GM23338 (cell line): ENCODE measurements at regions not wholly inside any gene's neighbourhood (a gene's known extent, or its start where the extent isn't known, plus 50 kb on each side); places are given as distances from the start of the nearest gene placed in this dataset.

Experiments used
- CREB1 ChIP-seq: fragments of 250-450 bp; sonication (Bioruptor Pico); IDR thresholded peaks from 2 replicates; pipeline ENCODE4 v1.5.0; 2020; ENCODE audit warnings: low read depth, mild to moderate bottlenecking, moderate library complexity
- CTCF ChIP-seq, 2 experiments: fragments of 200-600 bp in 1 of 2; sonication (generic) in 1 of 2; conservative IDR thresholded peaks; 2 replicates each; pipeline versions ENCODE4 v1.5.1 to v1.6.1; 2016 to 2017; ENCODE audit warnings: antibody characterized with exemption in 2 of 2, low read depth in 2 of 2, mild to moderate bottlenecking in 2 of 2, moderate library complexity in 1 of 2
- EZH2 ChIP-seq: fragments of 200-600 bp; sonication (generic); IDR thresholded peaks from one replicate; pipeline ENCODE4 v1.8.0; 2017; ENCODE audit warnings: antibody characterized with exemption, mild to moderate bottlenecking, low read depth; ENCODE audit not compliant: unreplicated experiment
- EZH2phosphoT487 ChIP-seq: fragments of 200-600 bp; sonication (generic); IDR thresholded peaks from one replicate; pipeline ENCODE4 v1.8.1; 2018; ENCODE audit warnings: antibody characterized with exemption; ENCODE audit not compliant: unreplicated experiment
- POLR2AphosphoS5 ChIP-seq: IDR thresholded peaks from 2 replicates; pipeline ENCODE4 v1.6.1; 2016; ENCODE audit warnings: antibody characterized with exemption, low read depth
- REST ChIP-seq: IDR thresholded peaks from one replicate; pipeline ENCODE4 v1.6.1; 2018; ENCODE audit warnings: antibody characterized with exemption; ENCODE audit not compliant: unreplicated experiment
- STAT1 ChIP-seq: IDR thresholded peaks from one replicate; pipeline ENCODE4 v1.6.1; 2016; ENCODE audit warnings: antibody characterized with exemption; ENCODE audit not compliant: unreplicated experiment
- ZNF331 ChIP-seq: fragments of 250-450 bp; sonication (Bioruptor Pico); IDR thresholded peaks from 2 replicates; pipeline ENCODE4 v1.5.0; 2020; ENCODE audit warnings: low read depth, mild to moderate bottlenecking, moderate library complexity

- TF ChIP-seq CTCF (conservative IDR thresholded peaks at IDR 0.05; ENCODE audit: low read depth in 2 of 2) (no peak), EZH2 (no peak), REST (no peak), CREB1 (no peak), ZNF331 (CRISPR knock-in tag) (no peak), POLR2AphosphoS5 (no peak), STAT1 (no peak), EZH2phosphoT487 (no peak)
Measured at GRCh38 chr11:122430490-122430889, 225.0 kb upstream of the UBASH3B start.
